Memory B cell (primary cell): ENCODE measurements at regions not wholly inside any gene's neighbourhood (a gene's known extent, or its start where the extent isn't known, plus 50 kb on each side); places are given as distances from the start of the nearest gene placed in this dataset.

Experiments
- ATAC-seq: fragments of 150-1000 bp; cut with Tn5 transposase; 2 replicates; pipeline ENCODE4 v1.10.0; 2021; ENCODE audit warnings: low read depth, mild to moderate bottlenecking, moderate library complexity
- DNase-seq, 2 donors: peaks; one replicate each; pipeline ENCODE4 v3.0.0; 2022; ENCODE audit warnings: low spot score in 2 of 2
- H3K27ac Mint-ChIP-seq: one replicate; pipeline ENCODE4 v1.8.0; 2022; ENCODE audit warnings: mild to moderate bottlenecking, moderate library complexity, mixed read lengths
- H3K27me3 Mint-ChIP-seq: one replicate; pipeline ENCODE4 v1.8.0; 2022; ENCODE audit warnings: mixed read lengths
- H3K36me3 Mint-ChIP-seq: one replicate; pipeline ENCODE4 v1.8.0; 2022; ENCODE audit warnings: mild to moderate bottlenecking, mixed read lengths
- H3K4me1 Mint-ChIP-seq: one replicate; pipeline ENCODE4 v1.8.0; 2022; ENCODE audit warnings: mixed read lengths
- H3K4me3 Mint-ChIP-seq: one replicate; pipeline ENCODE4 v1.8.0; 2022; ENCODE audit warnings: mild to moderate bottlenecking, moderate library complexity, mixed read lengths
- H3K9me3 Mint-ChIP-seq: one replicate; pipeline ENCODE4 v1.8.0; 2022; ENCODE audit warnings: mixed read lengths

DNA sequence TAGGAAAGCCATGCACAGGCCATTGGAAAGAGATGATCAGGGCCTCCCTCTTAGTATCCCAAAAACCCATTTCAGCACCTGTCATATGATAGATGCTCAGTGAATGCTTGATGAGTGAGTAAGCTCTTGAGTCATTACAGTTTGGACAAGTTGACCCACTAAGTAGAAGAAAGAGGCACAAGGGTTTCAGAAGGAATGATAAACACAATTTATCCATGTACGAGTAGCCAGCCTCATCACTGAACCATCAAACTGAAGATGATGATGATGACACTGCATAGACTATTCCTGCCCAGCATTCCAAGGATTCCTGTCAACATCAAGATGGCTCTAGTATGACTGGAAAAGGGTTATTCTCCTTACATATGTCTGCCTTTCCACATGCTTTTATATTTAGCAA is 596.0 kb downstream of the BCL11A start:
- Mint-ChIP-seq H3K4me1 (peaks cover 13% of the 10 kb centered on the region), H3K27ac (no peak overlapping the region), H3K4me3 (no peak overlapping the region), H3K36me3 (no peaks in the 10 kb centered on the region), H3K9me3 (peaks cover 1% of the 10 kb centered on the region), H3K27me3 (no peaks in the 10 kb centered on the region)
- DNase-seq (no peak), ATAC-seq (no peak)

DNA sequence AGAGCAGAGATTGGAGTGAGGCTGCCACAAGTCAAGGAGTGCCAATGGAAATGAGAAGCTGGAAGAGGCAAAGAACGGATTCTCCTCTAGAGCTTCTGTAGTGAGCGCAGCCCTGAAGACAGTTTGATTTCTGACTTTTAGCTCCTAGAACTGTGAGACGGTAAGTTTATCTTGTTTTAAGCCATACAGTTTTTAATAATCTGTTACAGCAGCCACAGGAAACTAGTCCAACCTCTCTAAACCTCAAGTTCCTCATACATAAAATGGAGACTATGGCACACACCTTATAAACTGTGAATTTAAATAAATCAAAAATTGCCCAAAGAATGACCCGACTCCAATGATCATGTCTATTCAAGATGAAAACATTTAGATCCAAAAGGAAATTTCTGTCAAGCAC is 596.5 kb downstream of the BCL11A start:
- no peaks in the 10 kb centered on the region for H3K27me3 Mint-ChIP-seq
- H3K4me3 Mint-ChIP-seq: no peak overlapping the region
- ATAC-seq: no peak

DNA sequence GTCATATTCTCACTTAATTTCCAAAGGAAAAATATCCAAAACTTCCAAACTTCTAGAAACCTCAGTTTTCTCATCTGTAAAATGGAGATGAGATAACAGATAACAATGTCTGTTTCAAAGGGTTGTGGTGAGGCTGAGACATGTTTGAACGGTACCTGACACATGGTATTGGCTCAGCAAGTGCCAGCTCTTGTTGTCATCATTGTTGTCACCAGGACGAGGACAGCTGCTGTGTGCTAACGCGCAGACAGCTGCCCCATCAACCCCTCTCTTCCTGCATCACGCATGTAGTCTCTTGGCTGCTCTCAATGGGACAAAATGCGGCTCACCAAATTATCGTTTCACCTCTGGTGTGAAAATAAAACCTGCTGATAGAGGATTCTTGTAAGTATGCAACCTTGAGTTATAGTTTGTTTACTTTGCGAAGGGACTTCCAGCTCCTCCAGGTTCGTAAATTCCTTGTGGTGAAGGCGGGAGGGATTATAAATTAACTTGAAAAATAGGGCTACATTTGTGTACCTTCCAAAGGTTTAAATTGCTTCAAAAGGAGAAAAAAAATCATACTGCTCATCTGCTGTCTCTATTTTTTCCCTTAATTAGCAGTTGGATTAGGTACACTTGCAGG is 605.4 kb downstream of the BCL11A start:
- no peaks in the 10 kb centered on the region for H3K4me1 Mint-ChIP-seq
- ATAC-seq (no peak), DNase-seq (no peak)
- peaks cover under 1% of the 10 kb centered on the region for H3K9me3 Mint-ChIP-seq
- no peaks in the 10 kb centered on the region for H3K36me3 Mint-ChIP-seq
- no peak overlapping the region for H3K4me3 Mint-ChIP-seq
- no peak overlapping the region for H3K27ac Mint-ChIP-seq
- peaks cover 1% of the 10 kb centered on the region for H3K27me3 Mint-ChIP-seq

More for the DNA sequence above, 596.5 kb downstream of the BCL11A start:
- Mint-ChIP-seq H3K36me3 (no peaks in the 10 kb centered on the region), H3K9me3 (peaks cover 1% of the 10 kb centered on the region), H3K4me1 (peaks cover 13% of the 10 kb centered on the region), H3K27ac (no peak overlapping the region)
- no peak for DNase-seq

DNA sequence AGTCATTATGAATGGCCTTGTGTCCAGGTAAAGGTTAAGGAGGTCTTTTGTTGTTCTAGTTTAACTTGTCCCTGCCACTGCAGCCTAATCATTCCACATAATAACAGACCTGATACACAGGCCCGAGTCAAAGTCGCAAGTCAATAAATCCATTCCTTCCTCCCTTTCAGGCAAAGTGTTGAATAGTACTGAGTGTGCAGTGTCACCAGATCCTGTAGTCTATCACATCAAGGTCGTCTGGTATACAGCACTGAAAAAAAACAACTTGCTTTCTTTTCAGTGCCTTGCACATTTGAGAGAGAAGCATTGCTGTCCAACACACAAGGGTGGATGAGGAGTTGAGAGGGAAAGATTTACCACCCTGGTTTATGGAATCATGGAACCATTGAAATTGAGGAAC is 606.2 kb downstream of the BCL11A start:
- DNase-seq: no peak
- Mint-ChIP-seq H3K4me3 (no peak overlapping the region), H3K27me3 (peaks cover 1% of the 10 kb centered on the region), H3K4me1 (no peaks in the 10 kb centered on the region), H3K9me3 (no peaks in the 10 kb centered on the region), H3K36me3 (no peaks in the 10 kb centered on the region), H3K27ac (no peak overlapping the region)
- ATAC-seq: no peak

DNA sequence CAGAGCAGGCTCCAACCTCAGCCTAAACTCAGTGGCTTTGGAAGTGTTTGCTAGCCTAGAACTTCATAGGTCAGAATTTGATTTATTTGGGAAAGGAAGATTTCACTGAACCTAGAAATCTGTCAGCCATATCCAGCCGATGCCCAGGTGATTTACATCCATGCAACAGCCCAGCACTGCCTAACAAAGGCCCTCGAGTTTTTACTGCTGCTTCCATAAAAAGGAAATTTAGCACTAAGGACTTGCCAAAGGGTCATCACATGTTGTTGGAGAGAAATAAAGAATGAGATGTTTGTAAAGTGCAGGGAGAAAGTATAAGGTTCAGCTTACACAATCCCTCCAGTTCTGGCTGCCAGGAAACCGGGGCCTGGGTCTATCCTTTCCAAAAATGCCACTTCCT is 614.2 kb downstream of the BCL11A start:
- ATAC-seq (no peak), DNase-seq (no peak)
- Mint-ChIP-seq H3K27ac (no peak overlapping the region), H3K9me3 (no peaks in the 10 kb centered on the region), H3K36me3 (no peaks in the 10 kb centered on the region), H3K4me3 (no peak overlapping the region), H3K27me3 (no peaks in the 10 kb centered on the region), H3K4me1 (peaks cover 9% of the 10 kb centered on the region)

DNA sequence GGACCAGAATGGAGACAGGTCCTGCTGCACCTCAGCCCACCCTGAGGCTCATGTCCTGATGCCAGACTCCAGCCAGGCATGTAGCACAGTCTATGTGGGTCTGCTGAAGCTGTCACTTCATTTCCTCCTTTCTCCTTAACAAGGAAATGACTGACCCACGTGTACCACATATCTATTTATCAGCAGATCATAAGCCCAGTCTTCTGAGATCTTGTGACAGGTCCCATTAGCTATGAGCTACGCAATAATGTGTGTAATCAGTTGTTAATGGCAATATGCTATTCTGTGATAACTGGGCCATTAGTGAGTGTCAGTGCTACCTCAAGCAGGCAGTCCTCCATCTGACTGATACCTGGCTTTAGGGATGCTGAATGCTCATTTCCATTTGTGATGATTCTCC is 615.3 kb downstream of the BCL11A start:
- DNase-seq: no peak
- Mint-ChIP-seq H3K4me1 (peaks cover 9% of the 10 kb centered on the region), H3K4me3 (no peak overlapping the region), H3K27ac (no peak overlapping the region), H3K27me3 (no peaks in the 10 kb centered on the region), H3K36me3 (no peaks in the 10 kb centered on the region), H3K9me3 (no peaks in the 10 kb centered on the region)
- ATAC-seq: no peak

DNA sequence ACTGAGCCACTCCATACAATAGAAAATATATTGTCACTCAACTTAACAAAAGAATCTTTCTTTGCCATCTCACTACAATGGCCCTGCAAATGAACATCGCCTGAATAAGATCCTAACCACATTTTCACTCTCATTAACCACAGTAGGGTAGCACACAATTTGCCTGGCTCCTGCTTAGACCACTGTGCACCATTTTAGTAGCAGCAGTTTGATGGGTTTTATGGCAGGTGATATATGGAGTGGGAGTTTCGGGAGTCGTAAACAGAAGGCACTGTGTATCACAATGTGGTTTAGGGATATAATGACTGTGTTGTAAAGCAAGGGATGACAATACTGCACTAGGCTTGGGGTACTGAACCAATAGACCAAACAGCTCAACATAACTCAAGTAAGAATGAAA is 617.4 kb downstream of the BCL11A start:
- Mint-ChIP-seq H3K27me3 (peaks cover 2% of the 10 kb centered on the region), H3K9me3 (peaks cover 7% of the 10 kb centered on the region), H3K4me1 (peaks cover 6% of the 10 kb centered on the region), H3K27ac (no peak overlapping the region), H3K36me3 (peaks cover 3% of the 10 kb centered on the region), H3K4me3 (no peak overlapping the region)
- ATAC-seq (no peak), DNase-seq (no peak)

DNA sequence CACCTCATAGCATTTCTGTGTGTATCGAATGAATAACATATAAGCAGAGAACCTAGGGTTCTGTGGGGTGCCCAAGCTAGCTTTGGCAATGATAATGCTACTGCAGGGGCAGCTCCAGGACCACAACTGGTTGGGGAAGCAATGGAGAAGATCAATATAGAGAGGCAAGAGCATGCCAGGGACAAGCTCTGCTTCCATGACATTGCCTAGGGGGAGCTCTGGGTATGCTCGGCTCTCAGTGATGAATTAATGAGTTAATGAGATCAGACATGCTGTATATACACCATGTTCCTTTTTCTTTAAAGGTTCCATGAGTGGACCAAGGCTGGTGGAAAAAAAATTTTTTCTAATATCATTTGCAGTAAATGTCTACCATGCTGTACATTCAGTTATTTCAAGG is 618.4 kb downstream of the BCL11A start:
- peaks cover 11% of the 10 kb centered on the region for H3K4me1 Mint-ChIP-seq
- no peak for ATAC-seq
- peaks cover 2% of the 10 kb centered on the region for H3K27me3 Mint-ChIP-seq
- DNase-seq: no peak
- no peak overlapping the region for H3K4me3 Mint-ChIP-seq
- H3K36me3 Mint-ChIP-seq: peaks cover 3% of the 10 kb centered on the region
- peaks cover 7% of the 10 kb centered on the region for H3K9me3 Mint-ChIP-seq
- no peak overlapping the region for H3K27ac Mint-ChIP-seq

DNA sequence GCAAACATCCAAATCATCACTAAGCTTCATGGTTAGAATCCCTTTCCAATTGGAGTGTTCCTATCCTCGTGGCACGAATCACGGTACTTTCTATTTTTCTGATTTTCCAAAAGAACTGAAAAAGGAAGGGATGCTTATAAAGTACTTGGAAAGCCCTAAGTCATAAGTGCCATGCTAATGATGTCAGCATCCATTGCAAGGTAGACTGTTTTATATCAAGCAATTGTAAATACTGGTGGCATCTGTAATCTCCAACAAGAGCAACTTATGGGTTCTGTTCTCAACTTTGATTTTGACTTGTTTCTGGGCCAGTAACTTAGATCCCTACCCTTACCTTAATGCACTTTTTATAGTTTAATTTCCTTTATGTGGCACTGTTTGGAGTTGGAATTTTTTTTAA is 619.5 kb downstream of the BCL11A start:
- H3K36me3 Mint-ChIP-seq: peaks cover 3% of the 10 kb centered on the region
- no peak overlapping the region for H3K27ac Mint-ChIP-seq
- no peak for ATAC-seq

DNA sequence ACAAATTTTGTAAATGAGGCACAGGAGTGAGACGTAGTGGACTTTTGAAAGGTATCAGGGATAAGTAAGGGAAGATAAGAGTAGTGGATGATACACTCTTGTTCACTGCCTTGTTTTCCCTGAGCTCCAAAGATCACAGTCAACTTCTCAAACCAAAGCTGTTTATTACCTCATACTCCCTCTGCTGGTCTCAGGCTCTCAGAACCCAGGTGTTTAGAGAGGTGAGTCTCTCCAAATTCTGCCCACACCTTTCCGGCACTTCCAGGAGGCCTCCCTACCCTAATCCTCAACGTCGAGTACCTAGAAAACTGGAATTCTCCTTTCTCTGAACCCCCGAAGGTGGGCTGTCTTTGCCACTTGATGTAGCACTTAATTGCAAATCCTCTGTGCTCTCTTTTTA is 621.1 kb downstream of the BCL11A start:
- Mint-ChIP-seq H3K27ac (no peak overlapping the region), H3K36me3 (peaks cover 3% of the 10 kb centered on the region), H3K4me1 (peaks cover 9% of the 10 kb centered on the region), H3K9me3 (peaks cover 7% of the 10 kb centered on the region), H3K27me3 (peaks cover 2% of the 10 kb centered on the region), H3K4me3 (no peak overlapping the region)
- ATAC-seq (no peak), DNase-seq (no peak)

More for the DNA sequence above, 619.5 kb downstream of the BCL11A start:
- no peak for DNase-seq
- Mint-ChIP-seq H3K4me1 (peaks cover 11% of the 10 kb centered on the region), H3K4me3 (no peak overlapping the region), H3K27me3 (peaks cover 2% of the 10 kb centered on the region), H3K9me3 (peaks cover 7% of the 10 kb centered on the region)

DNA sequence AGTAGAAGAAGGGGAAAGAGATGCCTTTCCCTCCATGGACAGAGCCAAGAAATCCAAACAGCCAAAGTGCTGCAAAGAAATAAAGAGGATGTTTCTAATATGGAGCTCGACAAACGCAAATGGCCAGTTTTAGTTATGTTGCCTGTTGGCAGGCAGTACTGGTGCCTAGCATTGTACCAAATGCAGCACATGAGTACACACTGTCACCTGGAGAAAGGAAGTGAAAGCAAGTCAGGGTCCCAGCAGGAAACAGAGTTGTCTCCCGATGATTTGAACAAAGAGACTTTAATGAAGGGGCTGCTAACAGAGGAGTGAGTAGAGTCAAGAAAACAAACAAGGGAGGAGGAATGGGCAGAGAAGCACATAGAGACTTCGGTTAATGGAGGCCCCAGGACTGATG is 623.0 kb downstream of the BCL11A start:
- H3K27me3 Mint-ChIP-seq: peaks cover 4% of the 10 kb centered on the region

DNA sequence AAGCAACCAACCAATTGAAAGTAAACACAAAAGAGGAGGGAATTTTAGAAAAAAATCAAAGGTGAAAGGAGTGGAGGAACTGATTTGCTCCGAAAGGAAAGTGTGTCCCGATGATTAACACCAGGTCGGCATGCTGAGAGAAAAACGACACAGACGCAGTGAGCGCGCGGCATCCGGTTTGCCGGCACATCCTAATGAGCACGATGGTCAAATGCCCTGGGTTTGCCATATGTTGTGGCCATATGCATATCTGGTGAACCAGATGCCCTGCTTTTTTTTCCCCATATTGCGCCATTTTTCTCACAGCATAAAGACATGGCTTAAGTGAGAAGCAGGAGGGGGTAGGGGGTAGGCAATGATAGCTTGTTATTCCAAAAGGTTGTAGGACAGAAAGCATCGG is 626.7 kb downstream of the BCL11A start:
- Mint-ChIP-seq H3K27me3 (peaks cover 4% of the 10 kb centered on the region), H3K4me1 (peaks cover 6% of the 10 kb centered on the region), H3K36me3 (peaks cover 3% of the 10 kb centered on the region), H3K9me3 (peaks cover 3% of the 10 kb centered on the region), H3K4me3 (no peak overlapping the region), H3K27ac (no peak overlapping the region)
- ATAC-seq (no peak), DNase-seq (no peak)

More for the DNA sequence above, 623.0 kb downstream of the BCL11A start:
- peaks cover 6% of the 10 kb centered on the region for H3K4me1 Mint-ChIP-seq
- H3K4me3 Mint-ChIP-seq: peak overlapping the region; percentile 0
- ATAC-seq (peak; percentile 39), DNase-seq (no peak)
- peaks cover 7% of the 10 kb centered on the region for H3K9me3 Mint-ChIP-seq
- H3K36me3 Mint-ChIP-seq: peaks cover 3% of the 10 kb centered on the region
- peak overlapping the region; percentile 16 for H3K27ac Mint-ChIP-seq

DNA sequence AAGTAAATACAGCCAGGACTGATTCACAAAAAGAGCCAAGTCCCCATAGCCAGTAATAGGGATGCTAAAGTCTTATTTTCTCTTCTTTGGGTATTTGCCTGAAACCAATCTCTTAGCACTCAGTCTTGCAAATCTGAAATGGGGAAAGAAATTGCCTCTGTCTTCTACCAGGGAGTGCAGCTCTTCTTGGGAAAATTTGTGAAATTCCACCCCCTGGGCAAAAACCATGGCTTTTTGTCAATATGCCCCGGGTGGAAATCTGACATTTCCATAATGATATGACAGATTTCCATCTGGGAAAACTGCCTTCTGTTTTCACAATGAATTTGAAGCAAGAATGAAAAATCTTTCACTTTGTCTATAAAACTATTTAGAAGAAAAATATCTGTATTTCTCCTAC is 628.1 kb downstream of the BCL11A start:
- no peak for DNase-seq
- no peak for ATAC-seq
- Mint-ChIP-seq H3K4me3 (no peak overlapping the region), H3K27ac (no peak overlapping the region), H3K27me3 (peaks cover 2% of the 10 kb centered on the region), H3K4me1 (peaks cover 2% of the 10 kb centered on the region), H3K36me3 (no peaks in the 10 kb centered on the region), H3K9me3 (no peaks in the 10 kb centered on the region)

DNA sequence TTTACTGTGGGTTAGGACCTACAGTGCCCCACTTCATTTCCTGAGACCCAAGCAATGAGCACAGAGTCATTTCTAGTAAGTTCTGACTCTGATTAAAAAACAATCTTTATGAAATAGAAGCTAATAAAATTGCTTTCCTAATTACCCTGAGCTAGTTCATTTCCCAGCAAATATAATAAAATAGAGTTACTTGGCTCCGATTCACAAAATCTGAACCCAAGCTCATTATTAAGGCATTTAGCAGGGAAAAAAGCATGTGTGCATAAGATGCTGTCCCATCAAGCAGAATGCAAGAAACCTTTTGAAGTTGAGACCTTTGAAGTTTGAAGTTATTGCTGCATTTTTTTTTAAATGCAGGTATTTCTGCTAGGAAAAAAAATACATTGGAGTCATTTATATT is 629.1 kb downstream of the BCL11A start:
- Mint-ChIP-seq H3K27me3 (peaks cover 2% of the 10 kb centered on the region), H3K4me3 (no peak overlapping the region), H3K27ac (no peak overlapping the region), H3K4me1 (no peaks in the 10 kb centered on the region), H3K9me3 (no peaks in the 10 kb centered on the region), H3K36me3 (no peaks in the 10 kb centered on the region)
- ATAC-seq (no peak), DNase-seq (no peak)

DNA sequence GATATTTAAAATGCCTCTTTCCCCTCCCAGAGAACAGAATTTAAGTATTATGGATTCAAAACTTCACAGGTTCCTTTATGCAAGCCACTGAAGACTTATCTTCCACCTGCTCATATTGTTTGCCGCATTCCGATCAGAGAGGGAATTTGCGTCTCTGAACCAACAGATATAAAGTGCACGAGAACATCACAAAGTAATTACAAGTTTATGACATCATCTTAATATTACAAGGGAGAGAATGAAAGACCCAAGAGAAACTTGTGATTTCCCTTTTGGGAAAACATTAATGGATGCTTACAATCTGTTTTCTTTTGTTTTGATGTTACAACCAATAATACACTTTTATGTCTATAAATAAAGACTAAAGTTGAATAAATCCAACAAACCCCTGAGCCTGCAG is 631.0 kb downstream of the BCL11A start:
- H3K9me3 Mint-ChIP-seq: no peaks in the 10 kb centered on the region

More for the DNA sequence above, 631.0 kb downstream of the BCL11A start:
- H3K4me1 Mint-ChIP-seq: peaks cover 2% of the 10 kb centered on the region
- H3K36me3 Mint-ChIP-seq: no peaks in the 10 kb centered on the region
- DNase-seq (no peak), ATAC-seq (no peak)
- no peak overlapping the region for H3K27ac Mint-ChIP-seq
- peaks cover 2% of the 10 kb centered on the region for H3K27me3 Mint-ChIP-seq
- H3K4me3 Mint-ChIP-seq: no peak overlapping the region
